Kidney capillary endothelial cell (primary cell): ENCODE measurements at regions not wholly inside any gene's neighbourhood (a gene's known extent, or its start where the extent isn't known, plus 50 kb on each side); places are given as distances from the start of the nearest gene placed in this dataset.
"Not testable (repeated sequence)": the region's sequence is repeated elsewhere in the genome, so short reads cannot be mapped to it uniquely, and the experiment has no call there.

Source experiments
- DNase-seq: peaks from one replicate; pipeline ENCODE4 v3.0.0-alpha.2; 2018; ENCODE audit warnings: low spot score

- no peak for DNase-seq
Measured at GRCh38 chr3:139113993-139114375, 69.3 kb upstream of the PRR23C start.

GRCh38 chr3:139116631-139117030, 71.9 kb upstream of the PRR23C start:
- DNase-seq = not testable (repeated sequence)

GRCh38 chr3:139117136-139117675, 72.5 kb upstream of the PRR23C start:
- no peak for DNase-seq

GRCh38 chr3:139117883-139118760, 73.4 kb upstream of the PRR23C start:
- no peak for DNase-seq

- DNase-seq = no peak
Measured at GRCh38 chr3:139118835-139119234, 74.1 kb upstream of the PRR23C start.

- no peak for DNase-seq
Measured at GRCh38 chr3:139119331-139120025, 74.8 kb upstream of the PRR23C start.

GRCh38 chr3:139120086-139121056, 75.7 kb upstream of the PRR23C start:
- DNase-seq = peak; percentile 21

- no peak for DNase-seq
Measured at GRCh38 chr3:139121513-139122220, 77.0 kb upstream of the PRR23C start.

GRCh38 chr3:139122221-139122581, 77.5 kb upstream of the PRR23C start:
- no peak for DNase-seq

- DNase-seq = no peak
Measured at GRCh38 chr3:139122612-139123011, 77.9 kb upstream of the PRR23C start.

GRCh38 chr3:139123377-139124095, 78.8 kb upstream of the PRR23C start:
- DNase-seq = no peak

- DNase-seq = no peak
Measured at GRCh38 chr3:139124197-139124596, 79.5 kb upstream of the PRR23C start.

GRCh38 chr3:139127101-139127500, 82.4 kb upstream of the PRR23C start:
- DNase-seq = no peak

- DNase-seq = not testable (repeated sequence)
Measured at GRCh38 chr3:139127629-139128028, 82.9 kb upstream of the PRR23C start.

- DNase-seq = no peak
Measured at GRCh38 chr3:139128803-139129202, 84.1 kb upstream of the PRR23C start.

- no peak for DNase-seq
Measured at GRCh38 chr3:139129892-139130291, 85.2 kb upstream of the PRR23C start.

- DNase-seq = no peak
Measured at GRCh38 chr3:139130390-139131140, 85.9 kb upstream of the PRR23C start.

GRCh38 chr3:139131951-139132350, 87.3 kb upstream of the PRR23C start:
- DNase-seq = no peak

GRCh38 chr3:139132976-139133375, 88.3 kb upstream of the PRR23C start:
- no peak for DNase-seq
